Astrocyte (in vitro differentiated cells and primary cell): ENCODE measurements at regions not wholly inside any gene's neighbourhood (a gene's known extent, or its start where the extent isn't known, plus 50 kb on each side); places are given as distances from the start of the nearest gene placed in this dataset.

ENCODE experiments used
- DNase-seq: peaks from one replicate; pipeline ENCODE4 v3.0.0-alpha.2; 2010; ENCODE audit warnings: low read depth
- FAIRE-seq: peaks from 2 replicates; lab custom pipeline; 2011; peaks lifted over from hg19 to GRCh38; lab: Jason Lieb, UNC
- H2AFZ ChIP-seq: 2 replicates; pipeline ENCODE4 v1.6.0; 2012; ENCODE audit warnings: low read depth, low read length, inconsistent platforms
- H3K27ac ChIP-seq: 2 replicates; pipeline ENCODE4 v1.5.1; 2011; ENCODE audit warnings: low read depth, low read length, inconsistent platforms
- H3K27me3 ChIP-seq: 2 replicates; pipeline ENCODE4 v1.6.0; 2011; ENCODE audit warnings: low read length, inconsistent platforms; ENCODE audit not compliant: insufficient read depth
- H3K36me3 ChIP-seq: 2 replicates; pipeline ENCODE4 v1.5.1; 2011; ENCODE audit warnings: low read length, inconsistent platforms; ENCODE audit not compliant: insufficient read depth
- H3K4me1 ChIP-seq: 2 replicates; pipeline ENCODE4 v1.5.1; 2011; ENCODE audit warnings: low read length, inconsistent platforms; ENCODE audit not compliant: insufficient read depth
- H3K4me2 ChIP-seq: 2 replicates; pipeline ENCODE4 v1.6.0; 2012; ENCODE audit warnings: low read length, inconsistent platforms
- H3K4me3 ChIP-seq: 2 replicates; pipeline ENCODE4 v1.5.1; 2011; ENCODE audit warnings: low read depth, mild to moderate bottlenecking, low read length, inconsistent platforms; ENCODE audit not compliant: insufficient read depth
- H3K79me2 ChIP-seq: 2 replicates; pipeline ENCODE4 v1.6.0; 2012; ENCODE audit warnings: mild to moderate bottlenecking, low read length, inconsistent platforms; ENCODE audit not compliant: insufficient read depth
- H3K9ac ChIP-seq: 2 replicates; pipeline ENCODE4 v1.6.0; 2012; ENCODE audit warnings: mild to moderate bottlenecking, low read length, inconsistent platforms
- H3K9me3 ChIP-seq: 2 replicates; pipeline ENCODE4 v1.5.1; 2012; ENCODE audit warnings: low read depth, mild to moderate bottlenecking, low read length, inconsistent platforms; ENCODE audit not compliant: insufficient read depth
- H4K20me1 ChIP-seq: 2 replicates; pipeline ENCODE4 v1.6.0; 2012; ENCODE audit warnings: low read length, inconsistent platforms; ENCODE audit not compliant: insufficient read depth
- H3K27ac Mint-ChIP-seq: one replicate; pipeline ENCODE4 v1.8.0; 2021; ENCODE audit warnings: mild to moderate bottlenecking, mixed read lengths; ENCODE audit not compliant: unreplicated experiment
- H3K27me3 Mint-ChIP-seq: one replicate; pipeline ENCODE4 v1.8.0; 2021; ENCODE audit warnings: low read depth, mixed read lengths; ENCODE audit not compliant: unreplicated experiment
- H3K36me3 Mint-ChIP-seq: one replicate; pipeline ENCODE4 v1.8.0; 2021; ENCODE audit warnings: low read depth, mixed read lengths; ENCODE audit not compliant: unreplicated experiment
- H3K4me1 Mint-ChIP-seq: one replicate; pipeline ENCODE4 v1.8.0; 2021; ENCODE audit warnings: low read depth, mixed read lengths; ENCODE audit not compliant: unreplicated experiment
- H3K4me3 Mint-ChIP-seq: one replicate; pipeline ENCODE4 v1.8.0; 2021; ENCODE audit warnings: mild to moderate bottlenecking, moderate library complexity, mixed read lengths; ENCODE audit not compliant: unreplicated experiment
- H3K9me3 Mint-ChIP-seq: one replicate; pipeline ENCODE4 v1.8.0; 2021; ENCODE audit warnings: mild to moderate bottlenecking, mixed read lengths; ENCODE audit not compliant: unreplicated experiment
- EZH2 ChIP-seq: IDR thresholded peaks from 2 replicates; pipeline ENCODE4 v1.6.1; 2012; ENCODE audit warnings: mild to moderate bottlenecking, low read length, inconsistent platforms; ENCODE audit not compliant: insufficient read depth
- TF ChIP-seq, protein P1 (sequence below): IDR thresholded peaks from 2 replicates; pipeline ENCODE4 v1.5.1; 2011; ENCODE audit warnings: low read depth, mild to moderate bottlenecking, inconsistent platforms, low read length, moderate library complexity; ENCODE audit not compliant: insufficient read depth

DNA sequence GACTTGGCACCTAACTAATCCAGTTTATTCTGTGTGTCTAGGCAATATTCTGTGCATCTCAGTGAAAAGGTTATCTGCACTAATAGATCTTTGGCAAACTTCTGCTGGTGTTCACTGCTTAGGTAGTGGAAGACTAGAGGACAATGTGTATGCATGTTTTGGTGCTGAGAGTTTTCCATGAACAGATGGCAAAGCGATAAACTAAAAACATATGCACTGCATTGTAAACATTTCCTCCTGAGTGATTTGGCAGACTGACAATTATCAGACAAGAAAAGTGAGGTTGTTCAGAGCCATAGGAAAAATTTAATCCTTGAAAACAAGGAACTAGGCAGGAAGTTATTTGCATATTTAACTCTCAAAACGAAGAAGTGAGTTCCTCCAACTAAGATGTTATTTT is 400.4 kb downstream of the ATP23 start:
- DNase-seq (peak; percentile 64), FAIRE-seq (peak; percentile 13)
- Mint-ChIP-seq H3K36me3 (no peaks in the 10 kb centered on the region), H3K27ac (no peak overlapping the region), H3K27me3 (no peaks in the 10 kb centered on the region), H3K4me3 (no peak overlapping the region), H3K9me3 (peaks cover 5% of the 10 kb centered on the region), H3K4me1 (peaks cover 25% of the 10 kb centered on the region)
- Histone ChIP-seq H3K79me2 (no peaks in the 10 kb centered on the region), H3K27ac (no peak overlapping the region), H3K27me3 (no peaks in the 10 kb centered on the region), H3K4me2 (no peak overlapping the region), H3K9me3 (no peaks in the 10 kb centered on the region), H3K4me1 (peaks cover 6% of the 10 kb centered on the region), H4K20me1 (no peaks in the 10 kb centered on the region), H3K4me3 (no peak overlapping the region), H3K36me3 (no peaks in the 10 kb centered on the region), H3K9ac (no peak overlapping the region), H2AFZ (no peak overlapping the region)
- TF ChIP-seq, protein P1, sequence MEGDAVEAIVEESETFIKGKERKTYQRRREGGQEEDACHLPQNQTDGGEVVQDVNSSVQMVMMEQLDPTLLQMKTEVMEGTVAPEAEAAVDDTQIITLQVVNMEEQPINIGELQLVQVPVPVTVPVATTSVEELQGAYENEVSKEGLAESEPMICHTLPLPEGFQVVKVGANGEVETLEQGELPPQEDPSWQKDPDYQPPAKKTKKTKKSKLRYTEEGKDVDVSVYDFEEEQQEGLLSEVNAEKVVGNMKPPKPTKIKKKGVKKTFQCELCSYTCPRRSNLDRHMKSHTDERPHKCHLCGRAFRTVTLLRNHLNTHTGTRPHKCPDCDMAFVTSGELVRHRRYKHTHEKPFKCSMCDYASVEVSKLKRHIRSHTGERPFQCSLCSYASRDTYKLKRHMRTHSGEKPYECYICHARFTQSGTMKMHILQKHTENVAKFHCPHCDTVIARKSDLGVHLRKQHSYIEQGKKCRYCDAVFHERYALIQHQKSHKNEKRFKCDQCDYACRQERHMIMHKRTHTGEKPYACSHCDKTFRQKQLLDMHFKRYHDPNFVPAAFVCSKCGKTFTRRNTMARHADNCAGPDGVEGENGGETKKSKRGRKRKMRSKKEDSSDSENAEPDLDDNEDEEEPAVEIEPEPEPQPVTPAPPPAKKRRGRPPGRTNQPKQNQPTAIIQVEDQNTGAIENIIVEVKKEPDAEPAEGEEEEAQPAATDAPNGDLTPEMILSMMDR = no peak
- no peak for TF ChIP-seq EZH2

DNA sequence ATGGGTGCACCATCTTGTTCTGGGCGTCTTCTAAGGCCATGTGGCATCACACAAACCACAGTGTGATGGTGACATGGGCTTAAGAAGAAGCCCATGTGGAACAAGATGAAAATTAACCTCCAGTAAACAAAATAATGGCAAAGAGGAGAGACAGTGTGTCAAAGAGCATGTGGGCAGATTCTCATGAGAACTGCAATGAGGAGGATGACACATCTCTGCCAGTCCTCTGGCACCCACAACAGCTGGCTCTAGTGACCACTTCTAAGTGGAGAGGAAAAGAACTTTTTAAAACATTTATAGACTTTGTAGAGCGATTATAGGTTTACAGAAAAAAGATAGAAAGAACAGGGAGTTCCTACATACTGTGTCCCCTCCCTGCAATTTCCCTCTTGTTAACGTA is 401.4 kb downstream of the ATP23 start:
- peaks cover 28% of the 10 kb centered on the region for H3K4me1 Mint-ChIP-seq
- no peak overlapping the region for H3K27ac ChIP-seq

DNA sequence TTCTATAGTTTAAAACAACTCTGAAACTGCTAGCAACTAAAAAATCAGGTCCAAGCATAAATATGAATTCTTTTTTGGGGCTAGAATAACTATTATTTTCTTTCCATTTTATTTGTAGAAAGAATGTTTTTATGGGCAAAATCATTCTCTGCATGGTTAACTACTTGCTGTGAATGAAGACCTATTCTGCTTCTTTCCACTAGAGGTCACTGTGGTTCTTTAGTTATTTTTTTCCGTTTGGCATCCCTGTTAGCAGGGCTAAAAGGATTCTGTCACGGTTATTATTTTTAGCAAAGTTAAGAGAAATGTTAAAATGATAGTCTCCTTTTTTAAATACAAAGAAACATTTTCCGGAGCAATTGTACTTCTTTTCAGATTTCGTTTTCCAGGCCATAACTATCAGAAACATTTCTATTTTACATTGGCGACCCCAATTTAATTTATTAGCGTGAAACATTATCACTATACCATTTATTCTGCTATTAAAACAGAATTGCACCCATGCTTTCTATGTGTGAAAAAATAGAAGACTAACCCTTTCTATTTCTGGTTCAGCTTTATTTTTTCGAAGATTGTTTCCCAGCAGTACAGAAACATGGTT is 404.8 kb downstream of the ATP23 start:
- H3K36me3 ChIP-seq = no peaks in the 10 kb centered on the region
- TF ChIP-seq, protein P1 = peak; percentile 76
- no peak for TF ChIP-seq EZH2
- Mint-ChIP-seq H3K4me3 (no peak overlapping the region), H3K4me1 (peaks cover 28% of the 10 kb centered on the region), H3K9me3 (peaks cover 4% of the 10 kb centered on the region), H3K27me3 (no peaks in the 10 kb centered on the region), H3K36me3 (no peaks in the 10 kb centered on the region), H3K27ac (peak overlapping the region; percentile 38)
- no peaks in the 10 kb centered on the region for H3K79me2 ChIP-seq
- no peaks in the 10 kb centered on the region for H4K20me1 ChIP-seq
- peak overlapping the region; percentile 11 for H3K9ac ChIP-seq
- peak; percentile 32 for DNase-seq
- H3K9me3 ChIP-seq = no peaks in the 10 kb centered on the region
- H3K4me2 ChIP-seq = no peak overlapping the region
- no peaks in the 10 kb centered on the region for H3K27me3 ChIP-seq
- no peaks in the 10 kb centered on the region for H3K4me1 ChIP-seq
- peak; percentile 87 for FAIRE-seq
- H3K4me3 ChIP-seq = no peak overlapping the region
- H2AFZ ChIP-seq = no peak overlapping the region
- H3K27ac ChIP-seq = no peak overlapping the region

More for the DNA sequence above, 401.4 kb downstream of the ATP23 start:
- no peak for TF ChIP-seq EZH2
- TF ChIP-seq, protein P1 = no peak
- peaks cover 5% of the 10 kb centered on the region for H3K9me3 Mint-ChIP-seq
- no peak for FAIRE-seq
- DNase-seq = no peak
- Histone ChIP-seq H3K4me1 (no peaks in the 10 kb centered on the region), H3K27me3 (no peaks in the 10 kb centered on the region), H3K4me3 (no peak overlapping the region), H3K9ac (no peak overlapping the region), H3K4me2 (no peak overlapping the region), H3K79me2 (no peaks in the 10 kb centered on the region), H3K36me3 (no peaks in the 10 kb centered on the region), H4K20me1 (no peaks in the 10 kb centered on the region), H2AFZ (no peak overlapping the region), H3K9me3 (no peaks in the 10 kb centered on the region)
- no peaks in the 10 kb centered on the region for H3K36me3 Mint-ChIP-seq
- no peak overlapping the region for H3K27ac Mint-ChIP-seq
- H3K4me3 Mint-ChIP-seq = no peak overlapping the region
- H3K27me3 Mint-ChIP-seq = no peaks in the 10 kb centered on the region
